ENCODE measurements at regions not wholly inside any gene's neighbourhood (a gene's known extent, or its start where the extent isn't known, plus 50 kb on each side); places are given as distances from the start of the nearest gene placed in this dataset.

- TF ChIP-seq CTCF (IDR thresholded peaks at IDR 0.05) (no peak), POLR2A (IDR thresholded peaks at IDR 0.05) (no peak)
Observed at GRCh38 chr4:187178587-187178986, 454.9 kb upstream of the FAT1 start.

Measured in body of pancreas (tissue), 4 donors.